ENCODE measurements at regions not wholly inside any gene's neighbourhood (a gene's known extent, or its start where the extent isn't known, plus 50 kb on each side); places are given as distances from the start of the nearest gene placed in this dataset.

- H3K4me2 ChIP-seq (ENCODE audit: low read length), result no peak overlapping the region
- no peak overlapping the region for H3K27ac ChIP-seq (ENCODE audit: low read length)
- no peaks in the 10 kb centered on the region for H3K27me3 ChIP-seq (ENCODE audit: insufficient read depth, low read depth, low read length)
- no peaks in the 10 kb centered on the region for H3F3A ChIP-seq (ENCODE audit: insufficient read depth, low read length, poor library complexity, severe bottlenecking)
- H3K9me3 ChIP-seq (ENCODE audit: low read length), result no peaks in the 10 kb centered on the region
- H3K9me2 ChIP-seq (ENCODE audit: insufficient read depth, low read length), result no peaks in the 10 kb centered on the region
- H3K79me2 ChIP-seq (replicated peaks; ENCODE audit: insufficient read depth, low read length), result no peaks in the 10 kb centered on the region
- no peak overlapping the region for H3K4me3 ChIP-seq (ENCODE audit: low read length)
- no peak overlapping the region for H3K9ac ChIP-seq (ENCODE audit: low read length)
- H2AFZ ChIP-seq (ENCODE audit: low read depth, low read length), result no peak overlapping the region
- TF ChIP-seq POLR2AphosphoS5 (IDR thresholded peaks at IDR 0.05), result no peak
- no peak for TF ChIP-seq EP300 (conservative IDR thresholded peaks at IDR 0.05; ENCODE audit: poor library complexity, severe bottlenecking)
- H3K36me3 ChIP-seq (ENCODE audit: insufficient read depth, low read length), result no peaks in the 10 kb centered on the region
- no peaks in the 10 kb centered on the region for H4K20me1 ChIP-seq (ENCODE audit: insufficient read depth)
Observed at GRCh38 chr7:3193379-3194120, 107.5 kb upstream of the SDK1 start.

- Histone ChIP-seq H3K9me3 (ENCODE audit: low read length) (no peaks in the 10 kb centered on the region), H3K9me2 (ENCODE audit: insufficient read depth, low read length) (no peaks in the 10 kb centered on the region), H2AFZ (ENCODE audit: low read depth, low read length) (no peak overlapping the region), H3K9ac (ENCODE audit: low read length) (no peak overlapping the region), H3K4me3 (ENCODE audit: low read length) (no peak overlapping the region), H3K79me2 (replicated peaks; ENCODE audit: insufficient read depth, low read length) (no peaks in the 10 kb centered on the region), H3F3A (ENCODE audit: insufficient read depth, low read length, poor library complexity, severe bottlenecking) (no peaks in the 10 kb centered on the region), H3K27me3 (ENCODE audit: insufficient read depth, low read depth, low read length) (no peaks in the 10 kb centered on the region), H3K4me2 (ENCODE audit: low read length) (no peak overlapping the region), H3K27ac (ENCODE audit: low read length) (no peak overlapping the region), H3K36me3 (ENCODE audit: insufficient read depth, low read length) (no peaks in the 10 kb centered on the region), H4K20me1 (ENCODE audit: insufficient read depth) (no peaks in the 10 kb centered on the region)
- TF ChIP-seq SMC3 (conservative IDR thresholded peaks at IDR 0.05; ENCODE audit: poor library complexity), result no peak
- TF ChIP-seq CTCF (IDR thresholded peaks at IDR 0.05; ENCODE audit: poor library complexity, severe bottlenecking), result peak; percentile 21
Observed at GRCh38 chr7:3194501-3195141, 106.4 kb upstream of the SDK1 start.

GRCh38 chr7:3195160-3195559 lies 105.9 kb upstream of the SDK1 start:
- Histone ChIP-seq H3K4me2 (ENCODE audit: low read length) (no peak overlapping the region), H3K9me2 (ENCODE audit: insufficient read depth, low read length) (no peaks in the 10 kb centered on the region), H3F3A (ENCODE audit: insufficient read depth, low read length, poor library complexity, severe bottlenecking) (no peaks in the 10 kb centered on the region), H2AFZ (ENCODE audit: low read depth, low read length) (no peak overlapping the region), H4K20me1 (ENCODE audit: insufficient read depth) (no peaks in the 10 kb centered on the region), H3K27me3 (ENCODE audit: insufficient read depth, low read depth, low read length) (no peaks in the 10 kb centered on the region), H3K27ac (ENCODE audit: low read length) (no peak overlapping the region), H3K36me3 (ENCODE audit: insufficient read depth, low read length) (no peaks in the 10 kb centered on the region), H3K79me2 (replicated peaks; ENCODE audit: insufficient read depth, low read length) (no peaks in the 10 kb centered on the region), H3K9me3 (ENCODE audit: low read length) (no peaks in the 10 kb centered on the region), H3K9ac (ENCODE audit: low read length) (no peak overlapping the region), H3K4me3 (ENCODE audit: low read length) (no peak overlapping the region)
- TF ChIP-seq SMC3 (conservative IDR thresholded peaks at IDR 0.05; ENCODE audit: poor library complexity) (no peak), RAD21 (conservative IDR thresholded peaks at IDR 0.05) (no peak), CTCF (IDR thresholded peaks at IDR 0.05; ENCODE audit: poor library complexity, severe bottlenecking) (no peak)

Data from neural cell (in vitro differentiated cells).